NCI-H510A treated with DMSO at 0.1 percent for 48 hours (cell line): ENCODE measurements at regions not wholly inside any gene's neighbourhood (a gene's known extent, or its start where the extent isn't known, plus 50 kb on each side); places are given as distances from the start of the nearest gene placed in this dataset.

Source experiments
- DNase-seq: peaks from one replicate; lab custom pipeline; 2025; lab: John Stamatoyannopoulos, UW

GRCh38 chr3:8255725-8256124 lies 245.9 kb upstream of the LMCD1 start:
- no peak for DNase-seq

- DNase-seq: no peak
Measured at GRCh38 chr3:8256441-8257071, 245.1 kb upstream of the LMCD1 start.

DNA sequence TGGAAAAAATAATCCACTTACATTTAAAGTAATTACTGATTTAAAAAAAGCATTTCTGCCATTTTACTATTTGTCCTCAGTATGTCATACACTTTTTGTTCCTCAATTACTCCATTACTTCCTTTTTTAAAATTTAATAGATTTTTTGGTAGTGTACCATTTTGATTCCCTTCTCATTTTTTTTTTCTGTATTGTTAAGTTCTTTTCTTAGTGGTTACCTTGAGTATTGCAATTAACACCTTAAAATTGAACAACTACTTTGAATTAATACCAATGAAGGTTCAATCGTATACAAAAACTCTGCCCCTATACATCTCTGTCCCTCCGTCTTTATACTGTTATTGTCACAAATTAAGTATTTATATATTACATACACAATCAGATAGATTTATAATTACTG lies 240.6 kb upstream of the LMCD1 start:
- no peak for DNase-seq

GRCh38 chr3:8266730-8267131 lies 234.9 kb upstream of the LMCD1 start:
- no peak for DNase-seq

DNA sequence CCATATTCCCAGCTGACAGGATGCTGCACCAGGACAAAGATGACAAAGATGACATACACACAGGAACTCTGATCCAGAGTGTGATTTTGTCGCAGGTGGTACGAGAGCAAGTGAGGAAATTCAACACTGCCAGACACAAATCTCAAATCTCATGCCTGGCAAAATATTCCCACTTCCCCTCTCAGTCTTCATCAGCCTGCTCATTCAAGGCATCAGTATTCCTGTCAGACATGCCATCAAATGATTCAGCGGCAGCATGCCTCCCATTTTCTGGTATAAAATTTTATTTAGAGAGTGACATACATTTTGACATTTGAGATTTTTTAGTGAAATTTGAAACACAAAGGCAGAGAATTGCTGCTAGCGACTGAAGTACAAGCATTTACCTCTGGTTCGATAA lies 228.1 kb upstream of the LMCD1 start:
- DNase-seq: no peak

- no peak for DNase-seq
Measured at GRCh38 chr3:8276056-8276455, 225.6 kb upstream of the LMCD1 start.

- DNase-seq: no peak
Measured at GRCh38 chr3:8276506-8276905, 225.1 kb upstream of the LMCD1 start.

- no peak for DNase-seq
Measured at GRCh38 chr3:8278448-8278847, 223.2 kb upstream of the LMCD1 start.

DNA sequence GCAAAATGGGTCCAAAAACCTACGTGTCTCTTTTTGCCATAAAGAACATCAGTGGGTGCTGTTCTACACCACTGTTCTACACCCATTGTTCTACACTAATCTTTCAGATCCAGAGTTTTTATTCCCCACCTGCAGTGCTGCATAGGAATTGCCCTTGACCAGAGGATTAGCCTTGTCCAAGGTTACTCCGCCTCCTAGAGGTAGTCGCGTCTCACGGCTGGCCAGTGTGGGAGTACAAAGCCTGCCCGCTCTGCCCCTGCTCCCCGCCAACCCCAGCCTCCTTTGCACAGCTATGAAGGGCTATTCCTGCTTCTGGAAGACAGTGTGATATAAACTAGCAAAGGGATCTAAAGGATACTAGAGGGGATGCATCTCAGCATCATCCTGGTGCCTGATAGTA lies 222.1 kb upstream of the LMCD1 start:
- DNase-seq: no peak

GRCh38 chr3:8279886-8280550 lies 221.6 kb upstream of the LMCD1 start:
- peak; percentile 7 for DNase-seq

DNA sequence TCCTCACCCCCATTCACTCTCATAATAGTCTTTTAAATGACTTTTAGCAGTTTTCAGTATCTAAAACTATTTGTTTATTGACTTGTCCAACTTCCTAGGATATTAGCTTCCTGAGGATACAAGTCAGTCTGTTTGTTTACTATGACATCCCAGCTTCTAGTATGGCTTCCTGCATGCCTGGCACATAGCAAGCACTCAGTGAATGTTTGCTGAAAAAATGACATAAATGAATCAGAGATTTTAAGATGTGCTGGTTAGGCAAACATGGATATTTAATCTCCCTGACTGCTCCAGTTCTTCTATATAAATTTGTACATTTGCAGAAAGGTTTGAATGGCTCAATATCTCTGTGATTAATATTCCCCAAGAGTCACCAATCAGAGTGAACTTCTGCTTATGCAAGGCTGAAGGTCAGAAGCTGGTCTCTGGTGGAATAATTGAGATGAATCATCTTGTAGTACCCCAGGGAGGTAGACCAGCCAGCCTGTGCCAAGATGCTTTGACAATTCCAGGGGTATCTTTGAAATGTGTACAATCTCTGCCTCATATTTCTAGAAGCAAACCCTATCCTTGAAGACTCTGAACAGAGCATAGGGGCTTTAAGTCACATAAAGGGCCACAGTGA lies 219.0 kb upstream of the LMCD1 start:
- DNase-seq: no peak

DNA sequence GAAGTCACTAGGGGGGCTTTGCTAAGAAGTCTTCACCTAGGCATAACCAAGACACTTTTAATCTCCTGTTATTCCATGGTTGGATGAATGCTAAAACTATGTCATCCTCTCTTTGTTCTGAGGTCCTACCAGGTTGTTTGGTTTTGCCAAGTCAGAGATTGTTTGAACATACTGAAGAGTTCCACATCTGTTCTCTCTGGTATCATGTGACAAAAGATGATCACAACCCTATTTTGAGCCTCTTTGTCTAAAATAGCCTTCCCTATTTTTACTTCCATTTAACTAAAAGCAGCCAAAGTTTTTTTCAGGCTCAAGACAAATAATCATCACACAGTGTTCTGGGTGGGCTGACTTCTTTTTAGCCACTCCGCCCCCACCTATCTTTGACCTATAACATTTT lies 218.4 kb upstream of the LMCD1 start:
- DNase-seq: peak; percentile 9

DNA sequence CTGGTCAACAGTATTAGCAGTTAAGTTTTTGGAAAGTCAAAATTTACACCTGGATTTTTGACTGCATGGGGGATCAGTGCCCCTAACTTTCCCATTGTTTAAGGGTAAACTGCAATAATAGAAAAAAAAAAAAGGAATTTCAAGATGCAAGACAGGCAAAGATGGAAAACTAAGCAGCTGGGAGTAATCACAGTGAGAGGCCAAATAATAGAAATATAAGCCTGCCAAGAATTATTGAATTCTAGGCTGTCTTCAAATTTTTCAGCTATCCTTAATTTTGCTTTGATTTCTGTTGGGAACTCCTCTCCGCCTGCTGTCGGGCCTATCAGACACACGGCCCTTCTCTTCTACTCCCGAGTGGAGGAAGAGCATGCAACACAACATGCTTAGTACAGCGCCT lies 215.5 kb upstream of the LMCD1 start:
- no peak for DNase-seq

DNA sequence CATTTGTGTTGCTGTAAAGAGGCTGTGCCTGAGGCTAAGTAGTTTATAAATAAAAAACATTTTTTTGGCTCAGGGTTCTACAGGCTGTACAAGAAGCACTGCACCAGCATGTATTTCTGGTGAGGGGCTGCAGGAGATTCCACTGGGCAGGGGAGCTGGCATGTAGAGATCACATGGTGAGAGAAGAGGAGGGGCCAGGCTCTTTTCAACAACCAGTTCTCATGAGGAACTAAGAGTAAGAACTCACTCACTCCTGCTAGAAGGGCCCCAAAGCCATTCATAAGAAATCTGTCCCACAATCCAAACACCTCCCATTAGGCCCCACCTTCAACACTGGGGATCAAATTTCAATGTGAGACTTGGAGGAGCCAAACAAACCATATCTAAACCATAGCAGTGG lies 214.9 kb upstream of the LMCD1 start:
- no peak for DNase-seq

DNA sequence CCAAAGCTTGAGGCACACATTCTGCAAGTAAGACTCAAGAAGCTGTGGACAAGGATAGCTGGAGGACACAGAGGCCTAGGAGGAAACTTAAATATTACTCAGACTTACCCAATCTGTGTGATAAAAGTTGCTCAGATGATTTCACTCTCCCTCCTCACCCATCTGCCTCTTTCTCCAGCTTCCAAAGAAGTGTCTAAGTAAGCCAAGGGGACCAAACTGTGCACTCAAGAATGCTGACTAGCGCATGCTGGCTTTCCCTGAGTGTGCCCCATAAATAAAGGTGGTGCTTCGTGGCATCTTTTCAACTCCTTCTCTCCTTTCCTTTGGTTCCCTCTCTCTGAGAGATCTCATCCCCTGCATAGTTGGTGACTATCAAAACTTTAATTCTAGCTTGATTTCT lies 211.0 kb upstream of the LMCD1 start:
- DNase-seq: no peak

GRCh38 chr3:8296461-8296860 lies 205.2 kb upstream of the LMCD1 start:
- DNase-seq: no peak

DNA sequence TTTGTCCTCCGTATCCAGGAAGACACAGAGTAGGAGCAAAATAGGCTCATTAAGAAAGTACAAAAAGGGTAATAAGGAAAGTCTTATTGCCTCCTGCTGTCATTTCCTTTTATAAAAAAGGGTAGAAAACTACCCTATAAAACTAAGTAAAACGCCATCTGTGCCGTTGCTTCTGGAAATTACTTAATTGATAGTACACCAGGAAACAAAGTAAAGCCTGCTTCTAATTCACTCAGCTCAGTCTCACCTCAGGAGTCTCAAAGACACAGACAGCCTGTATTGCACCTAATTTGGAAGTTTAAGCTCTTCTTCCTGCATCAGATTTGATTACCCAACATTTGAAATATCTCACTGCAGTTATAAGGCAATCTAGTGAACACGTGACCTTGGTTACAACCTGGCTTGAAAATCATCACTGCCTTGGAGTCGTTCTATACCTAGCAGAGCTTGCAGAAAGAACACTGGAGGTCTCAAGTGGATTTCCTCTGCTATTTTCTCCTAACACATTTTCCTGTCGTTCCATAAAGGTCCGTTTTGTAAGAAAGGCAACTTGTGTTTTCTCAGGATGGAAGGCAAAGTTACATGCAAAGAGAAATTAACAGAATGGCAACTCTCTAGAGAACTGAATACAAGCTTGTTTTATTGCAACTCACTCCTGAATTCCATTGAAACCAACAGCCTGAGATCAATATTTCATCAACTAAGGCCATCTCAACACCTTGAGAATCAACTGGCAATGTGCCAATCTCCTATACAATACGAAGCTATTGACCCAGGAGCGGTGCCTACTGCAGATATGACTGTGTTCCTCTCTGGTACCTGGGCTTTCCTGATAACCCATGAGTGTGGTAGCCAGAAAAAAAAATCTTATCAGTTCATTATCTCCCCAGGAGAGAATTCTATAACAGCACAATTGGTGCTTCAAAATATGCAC lies 203.3 kb upstream of the LMCD1 start:
- DNase-seq: peak; percentile 17

DNA sequence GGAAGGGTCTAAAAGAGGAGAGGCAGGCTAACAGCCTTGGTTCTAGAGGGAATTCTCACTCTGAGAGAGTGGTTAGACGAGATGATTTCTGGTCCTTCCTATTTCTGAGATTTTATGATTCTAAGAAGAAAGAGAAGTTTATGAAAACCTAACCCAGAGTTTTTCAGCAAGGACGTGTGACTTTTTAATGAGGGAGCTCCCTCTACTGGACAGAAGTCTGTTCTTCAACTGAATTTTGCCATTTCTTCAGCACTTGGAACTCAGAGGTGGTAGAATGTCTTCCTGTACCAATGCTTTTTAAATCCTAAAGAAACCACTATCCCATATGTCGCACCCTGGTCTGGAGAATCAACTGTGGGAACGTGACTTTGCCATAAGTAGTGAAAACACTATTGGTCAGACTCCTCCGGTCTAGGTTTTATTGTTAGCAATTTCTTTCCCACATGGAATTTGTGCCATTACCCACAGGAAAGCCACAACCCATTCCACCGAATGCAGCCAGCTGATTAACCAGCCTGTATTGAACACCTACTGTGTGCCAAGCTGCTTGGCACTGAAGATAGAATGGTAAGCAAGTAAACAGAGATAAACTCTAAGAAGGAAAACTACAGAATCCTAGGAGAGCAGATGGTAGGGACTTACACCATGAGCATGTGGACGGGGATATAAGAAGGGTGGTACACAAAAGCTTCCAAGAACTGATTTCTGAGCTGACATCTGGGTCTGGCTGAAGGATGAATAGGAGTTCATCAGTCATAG lies 199.5 kb upstream of the LMCD1 start:
- DNase-seq: peak; percentile 70

DNA sequence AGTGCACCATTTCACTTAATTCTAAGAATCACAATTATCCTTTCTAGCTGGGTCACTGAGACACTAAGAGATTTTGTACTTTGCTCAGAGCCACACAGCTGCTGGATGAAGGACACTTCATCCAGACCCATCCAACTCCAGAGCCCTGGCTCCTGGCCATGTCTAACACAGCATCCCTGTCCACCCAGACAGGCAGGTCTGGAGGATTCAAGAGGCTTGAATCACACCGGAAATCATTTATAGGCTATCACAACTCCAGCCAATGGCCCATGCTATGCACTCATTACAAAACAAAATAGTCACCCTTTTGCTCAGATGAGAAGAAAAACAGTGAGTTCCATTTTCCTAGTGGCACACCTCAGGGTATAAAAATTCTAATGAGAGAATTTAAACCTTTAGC lies 198.2 kb upstream of the LMCD1 start:
- peak; percentile 28 for DNase-seq

GRCh38 chr3:8305371-8305770 lies 196.3 kb upstream of the LMCD1 start:
- DNase-seq: no peak

- DNase-seq: peak; percentile 64
Measured at GRCh38 chr3:8307545-8308110, 194.0 kb upstream of the LMCD1 start.
